Mononuclear cell (primary cell): ENCODE measurements at regions not wholly inside any gene's neighbourhood (a gene's known extent, or its start where the extent isn't known, plus 50 kb on each side); places are given as distances from the start of the nearest gene placed in this dataset.

Experiments used
- H3K27me3 ChIP-seq: 2 replicates; pipeline ENCODE4 v1.6.0; 2011; ENCODE audit warnings: low read length, control low read depth; ENCODE audit not compliant: insufficient read depth
- H3K4me1 ChIP-seq: 2 replicates; pipeline ENCODE4 v1.5.1; 2011; ENCODE audit warnings: mild to moderate bottlenecking, low read length, control low read depth; ENCODE audit not compliant: insufficient read depth
- H3K4me3 ChIP-seq: 2 replicates; pipeline ENCODE4 v1.5.1; 2011; ENCODE audit warnings: mild to moderate bottlenecking, low read length, moderate library complexity
- H3K9me3 ChIP-seq: 2 replicates; pipeline ENCODE4 v1.5.1; 2011; ENCODE audit warnings: low read depth, mild to moderate bottlenecking, control low read depth, low read length

- Histone ChIP-seq H3K4me3 (no peak overlapping the region), H3K27me3 (peaks cover 10% of the 10 kb centered on the region), H3K4me1 (no peaks in the 10 kb centered on the region), H3K9me3 (no peaks in the 10 kb centered on the region)
Measured at GRCh38 chr2:226045080-226045479, 645.6 kb downstream of the NYAP2 start.

DNA sequence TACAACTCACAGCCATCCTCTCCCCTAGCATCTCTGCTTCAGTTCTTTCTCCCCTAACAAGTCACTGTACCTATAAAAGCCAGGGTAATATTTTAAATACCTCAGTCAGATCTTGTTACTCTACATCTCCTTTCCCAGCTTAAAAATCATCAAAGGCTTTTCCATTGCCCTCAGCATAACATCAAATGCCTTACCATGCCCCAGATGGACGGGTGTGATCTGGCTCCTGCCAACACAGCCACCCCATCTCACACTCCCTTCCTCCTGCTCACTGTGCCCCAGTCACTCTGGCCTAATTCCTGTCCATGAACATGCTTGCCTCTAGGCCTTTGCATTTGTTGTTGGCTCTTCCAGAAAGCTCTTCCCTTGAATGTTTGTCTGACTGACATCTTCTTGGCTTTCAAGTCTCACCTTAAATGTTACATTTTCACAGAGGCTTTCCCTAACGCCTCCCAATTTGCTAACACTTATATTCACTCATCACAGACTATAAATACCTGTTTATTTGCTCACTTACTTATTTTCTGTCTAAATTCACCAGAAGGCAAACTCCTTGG, 640.9 kb downstream of the NYAP2 start:
- H3K9me3 ChIP-seq, result no peaks in the 10 kb centered on the region
- H3K27me3 ChIP-seq, result peaks cover 6% of the 10 kb centered on the region
- H3K4me3 ChIP-seq, result no peak overlapping the region
- H3K4me1 ChIP-seq, result no peaks in the 10 kb centered on the region

DNA sequence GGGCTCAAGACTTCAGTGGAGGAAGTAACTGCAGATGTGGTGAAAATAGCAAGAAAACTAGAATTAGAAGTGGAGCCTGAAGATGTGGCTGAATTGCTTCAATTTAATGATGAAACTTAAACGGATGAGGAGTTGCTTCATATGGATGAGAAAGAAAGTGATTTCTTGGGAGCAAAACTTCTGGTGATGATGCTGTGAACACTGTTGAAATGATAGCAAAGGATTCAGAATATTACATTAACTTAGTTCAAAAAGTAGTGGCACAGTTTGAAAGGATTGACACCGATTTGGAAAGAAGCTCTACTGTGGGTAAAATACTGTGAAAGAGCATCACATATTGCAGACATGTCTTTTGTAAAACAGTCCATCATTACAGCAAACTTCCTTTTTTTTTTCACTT, 638.0 kb downstream of the NYAP2 start:
- no peaks in the 10 kb centered on the region for H3K9me3 ChIP-seq
- H3K4me3 ChIP-seq, result no peak overlapping the region
- no peaks in the 10 kb centered on the region for H3K4me1 ChIP-seq
- H3K27me3 ChIP-seq, result peaks cover 10% of the 10 kb centered on the region

DNA sequence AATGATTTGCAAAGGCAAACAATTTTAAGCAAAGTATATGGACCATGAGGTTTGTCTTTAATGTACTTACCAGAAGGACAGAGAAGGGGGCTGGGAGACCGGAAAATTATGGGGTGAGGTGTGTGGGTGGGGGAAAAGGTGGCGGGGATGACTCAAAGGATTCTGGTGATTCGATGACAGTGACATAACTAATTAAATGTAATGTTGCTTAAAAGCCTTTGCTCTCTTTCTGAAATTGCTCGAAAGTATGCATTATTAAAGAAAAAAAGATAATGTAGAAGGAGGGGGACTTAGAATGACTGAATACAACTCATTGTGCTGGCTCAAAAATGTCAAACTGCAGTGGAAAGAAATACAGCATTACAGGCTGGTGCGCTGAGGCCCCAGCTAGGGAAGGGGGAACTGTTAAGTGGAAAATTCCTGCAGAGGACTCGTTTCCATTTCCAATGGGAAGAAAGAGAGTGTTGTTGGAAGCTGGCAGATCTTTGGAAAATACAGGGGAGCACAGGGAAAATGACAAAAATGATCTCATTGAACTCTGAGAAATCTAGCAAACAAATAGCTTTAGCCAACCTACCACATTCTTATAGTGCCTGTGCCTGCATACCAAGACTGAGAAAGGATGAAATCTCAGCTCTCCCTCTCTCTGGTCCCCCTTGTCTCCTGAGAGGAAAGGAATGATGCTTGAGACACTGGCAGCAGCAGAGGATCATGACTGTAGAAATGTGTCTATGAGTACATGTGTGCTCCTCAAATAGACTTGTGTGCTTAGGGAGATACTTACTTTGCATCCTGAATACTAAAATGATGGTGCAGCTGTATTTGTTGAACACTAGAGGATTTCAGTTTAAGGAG, 632.4 kb downstream of the NYAP2 start:
- Histone ChIP-seq H3K9me3 (no peaks in the 10 kb centered on the region), H3K4me3 (peak overlapping the region; percentile 35), H3K27me3 (peaks cover 28% of the 10 kb centered on the region), H3K4me1 (peaks cover 17% of the 10 kb centered on the region)

DNA sequence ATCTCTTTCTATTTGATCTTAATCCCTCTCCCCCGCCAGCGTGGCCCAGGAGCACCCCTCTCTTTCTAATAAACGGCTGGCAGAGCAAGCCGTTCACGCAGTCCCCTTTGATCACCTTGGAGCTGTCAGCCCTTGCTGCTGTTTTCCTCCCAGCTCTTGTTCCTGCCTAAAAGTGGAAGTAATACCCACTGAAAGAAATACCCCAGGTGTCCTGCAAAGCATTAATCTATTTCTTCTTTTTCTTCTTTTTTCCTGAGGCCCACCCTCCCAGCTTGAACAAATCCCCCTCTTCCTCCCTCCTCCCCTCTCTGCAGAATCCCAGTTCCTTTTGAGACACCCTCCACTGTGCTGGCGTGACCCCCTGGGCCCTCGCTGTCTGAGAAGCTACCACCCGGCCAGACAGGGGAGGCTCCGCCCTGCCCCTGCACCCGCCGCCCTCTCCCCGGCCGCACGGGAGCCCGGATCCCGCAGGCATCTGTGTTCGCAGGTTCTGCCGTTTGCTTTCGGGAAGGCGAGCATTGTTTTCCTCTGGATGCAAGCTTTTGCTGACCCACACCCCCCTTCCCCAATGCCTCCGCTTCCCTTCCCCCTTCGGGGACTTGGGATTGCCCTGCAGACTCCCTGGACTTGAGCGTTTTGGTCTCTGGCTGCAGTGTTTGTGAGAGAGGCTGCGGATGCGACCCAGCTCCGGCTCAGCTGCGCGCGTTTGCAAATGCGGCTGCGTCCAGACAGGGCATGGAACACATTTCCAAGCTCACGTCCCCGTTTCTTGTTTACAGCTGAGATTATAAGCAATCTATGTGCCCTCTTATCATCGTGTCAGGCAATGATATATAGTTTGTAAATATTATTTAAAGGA, 631.5 kb downstream of the NYAP2 start:
- Histone ChIP-seq H3K27me3 (peaks cover 28% of the 10 kb centered on the region), H3K4me1 (peaks cover 17% of the 10 kb centered on the region), H3K9me3 (no peaks in the 10 kb centered on the region), H3K4me3 (peak overlapping the region; percentile 35)

GRCh38 chr2:226030369-226030768, 630.9 kb downstream of the NYAP2 start:
- Histone ChIP-seq H3K4me3 (peak overlapping the region; percentile 35), H3K4me1 (peaks cover 17% of the 10 kb centered on the region), H3K9me3 (no peaks in the 10 kb centered on the region), H3K27me3 (peaks cover 28% of the 10 kb centered on the region)

DNA sequence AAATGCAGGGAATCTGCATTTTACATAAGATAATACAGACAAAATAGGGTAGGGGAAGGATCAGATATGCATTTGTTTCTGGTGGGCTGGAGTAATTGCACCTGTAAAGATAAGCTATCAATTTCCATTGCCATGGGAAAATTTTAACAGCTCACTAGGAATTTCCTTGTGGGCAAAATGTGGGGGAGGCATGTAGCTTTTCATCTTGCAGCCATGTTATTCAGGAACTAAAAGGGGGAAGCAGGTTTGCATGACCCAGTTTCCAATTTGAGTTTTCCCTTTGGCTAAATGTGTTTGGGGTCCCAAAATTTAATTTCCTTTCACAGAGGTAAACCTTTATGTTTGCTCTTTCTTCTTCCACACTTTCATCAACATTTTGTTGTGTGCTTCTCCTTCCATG, 624.4 kb downstream of the NYAP2 start:
- Histone ChIP-seq H3K4me3 (no peak overlapping the region), H3K27me3 (no peaks in the 10 kb centered on the region), H3K9me3 (no peaks in the 10 kb centered on the region), H3K4me1 (no peaks in the 10 kb centered on the region)

DNA sequence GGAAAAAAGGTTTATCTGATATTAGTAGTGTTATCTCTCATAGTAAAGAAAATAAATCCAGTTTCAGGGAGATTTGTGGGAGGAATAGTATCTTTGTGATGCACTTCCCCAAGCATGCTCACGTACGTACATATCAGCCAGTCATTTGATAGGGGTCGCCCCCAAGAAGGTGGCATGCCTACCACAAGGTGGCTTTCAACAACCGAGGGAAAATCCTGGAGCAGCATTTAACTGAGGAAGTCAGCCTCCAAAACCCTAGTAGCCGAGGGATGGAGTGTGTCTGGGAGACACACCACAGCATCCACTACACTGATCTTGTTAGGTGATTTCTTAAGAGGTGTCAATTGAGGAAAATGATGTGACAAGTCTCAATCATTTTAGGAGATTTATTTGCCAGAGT, 623.9 kb downstream of the NYAP2 start:
- no peaks in the 10 kb centered on the region for H3K9me3 ChIP-seq
- H3K27me3 ChIP-seq, result no peaks in the 10 kb centered on the region
- no peak overlapping the region for H3K4me3 ChIP-seq
- no peaks in the 10 kb centered on the region for H3K4me1 ChIP-seq

DNA sequence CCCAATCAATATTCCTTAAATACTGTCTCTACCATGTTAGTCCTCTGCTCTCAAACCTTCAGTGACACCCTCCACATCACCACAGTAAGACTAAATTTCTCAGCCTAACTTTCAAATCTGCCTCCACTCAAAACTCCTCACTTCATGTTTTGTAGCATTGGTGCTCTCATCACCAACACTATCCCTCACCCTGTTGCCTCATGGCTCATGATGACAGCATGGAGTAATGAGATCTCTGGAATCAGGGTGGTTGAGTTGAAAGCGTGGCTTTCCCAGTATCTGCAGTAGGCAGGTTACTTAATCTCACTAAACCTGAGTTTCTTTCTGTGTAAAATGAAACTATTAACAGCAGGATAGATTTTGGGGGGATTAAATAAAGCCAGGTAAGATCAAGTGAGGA, 621.4 kb downstream of the NYAP2 start:
- H3K27me3 ChIP-seq, result no peaks in the 10 kb centered on the region

GRCh38 chr2:226020176-226020575, 620.7 kb downstream of the NYAP2 start:
- Histone ChIP-seq H3K4me3 (no peak overlapping the region), H3K4me1 (no peaks in the 10 kb centered on the region), H3K9me3 (no peaks in the 10 kb centered on the region), H3K27me3 (no peaks in the 10 kb centered on the region)

More for the DNA sequence above, 621.4 kb downstream of the NYAP2 start:
- H3K9me3 ChIP-seq, result no peaks in the 10 kb centered on the region
- H3K4me1 ChIP-seq, result no peaks in the 10 kb centered on the region
- H3K4me3 ChIP-seq, result no peak overlapping the region

DNA sequence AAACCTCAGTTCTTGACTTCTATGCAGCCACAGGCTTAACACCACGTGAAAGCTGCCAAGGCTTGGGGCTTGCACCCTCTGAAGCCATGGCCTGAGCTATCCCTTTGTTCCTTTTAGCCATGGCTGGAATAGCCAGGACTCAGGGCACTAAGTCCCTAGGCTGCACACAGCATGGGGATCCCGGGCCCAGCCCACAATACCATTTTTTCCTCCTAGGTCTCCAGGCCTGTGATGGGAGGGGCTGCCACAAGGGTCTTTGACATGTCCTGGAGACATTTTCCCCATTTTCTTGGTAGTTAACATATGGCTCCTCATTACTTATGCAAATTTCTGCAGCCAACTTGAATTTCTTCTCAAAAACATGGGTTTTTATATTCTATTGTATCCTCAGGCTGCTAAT, 619.1 kb downstream of the NYAP2 start:
- Histone ChIP-seq H3K9me3 (no peaks in the 10 kb centered on the region), H3K4me1 (no peaks in the 10 kb centered on the region), H3K4me3 (no peak overlapping the region), H3K27me3 (no peaks in the 10 kb centered on the region)

GRCh38 chr2:226017537-226017936, 618.0 kb downstream of the NYAP2 start:
- no peaks in the 10 kb centered on the region for H3K27me3 ChIP-seq
- no peaks in the 10 kb centered on the region for H3K9me3 ChIP-seq
- H3K4me3 ChIP-seq, result no peak overlapping the region
- no peaks in the 10 kb centered on the region for H3K4me1 ChIP-seq

DNA sequence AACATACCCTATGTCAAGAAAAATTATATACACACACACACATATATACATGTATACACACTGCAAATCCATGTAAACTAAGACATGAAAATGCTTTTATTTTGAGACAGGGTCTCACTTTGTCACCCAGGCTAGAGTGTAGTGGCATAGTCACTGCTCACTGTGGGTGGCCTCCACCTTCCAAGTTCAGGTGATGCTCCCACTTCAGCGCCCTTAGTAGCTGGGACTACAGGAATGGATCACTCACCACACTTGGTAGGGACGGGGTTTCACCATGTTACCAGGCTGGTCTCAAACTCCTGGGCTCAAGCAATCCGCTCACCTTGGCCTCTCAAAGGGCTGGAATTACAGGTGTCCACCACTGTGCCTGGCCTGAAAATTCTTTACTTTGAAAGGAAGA, 617.6 kb downstream of the NYAP2 start:
- H3K9me3 ChIP-seq, result no peaks in the 10 kb centered on the region
- H3K4me3 ChIP-seq, result no peak overlapping the region
- H3K4me1 ChIP-seq, result no peaks in the 10 kb centered on the region
- H3K27me3 ChIP-seq, result no peaks in the 10 kb centered on the region

DNA sequence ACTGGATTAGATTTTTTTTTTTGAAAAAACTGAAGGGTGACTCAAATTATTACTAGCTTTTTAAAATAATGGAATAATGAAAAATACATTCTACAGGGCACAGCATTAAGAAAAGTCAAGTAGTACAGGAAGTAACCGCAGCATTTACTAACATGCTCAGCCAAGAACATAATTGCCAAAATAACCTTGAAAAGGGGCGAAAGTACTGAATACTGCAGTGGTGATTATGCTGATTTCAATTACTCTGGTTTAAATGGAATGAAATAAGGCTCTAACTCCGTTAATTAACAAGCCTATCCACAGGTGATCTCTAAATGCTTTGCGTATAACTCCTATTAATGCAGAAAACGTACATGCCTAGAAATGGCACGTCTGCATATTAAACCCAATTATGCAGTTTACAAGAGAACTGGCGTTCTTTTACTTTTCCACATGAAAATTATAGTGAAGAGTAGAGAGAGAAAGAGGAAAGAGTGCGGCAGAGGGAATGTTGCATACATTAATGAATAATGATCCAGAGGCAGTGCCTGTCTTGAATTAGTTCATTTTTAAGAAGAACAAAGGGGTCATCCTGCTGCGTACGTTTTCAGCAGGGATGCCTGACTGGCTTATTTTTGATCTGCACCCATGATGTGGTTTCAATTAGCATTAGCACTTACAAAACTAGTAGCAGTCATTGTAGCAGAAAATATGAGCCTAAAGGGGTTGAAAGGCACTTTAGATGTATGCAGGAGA, 612.4 kb downstream of the NYAP2 start:
- Histone ChIP-seq H3K4me1 (no peaks in the 10 kb centered on the region), H3K27me3 (no peaks in the 10 kb centered on the region), H3K9me3 (no peaks in the 10 kb centered on the region), H3K4me3 (no peak overlapping the region)

GRCh38 chr2:226002438-226002837, 602.9 kb downstream of the NYAP2 start:
- H3K27me3 ChIP-seq, result no peaks in the 10 kb centered on the region
- H3K4me1 ChIP-seq, result no peaks in the 10 kb centered on the region
- no peaks in the 10 kb centered on the region for H3K9me3 ChIP-seq
- H3K4me3 ChIP-seq, result no peak overlapping the region
